ENCODE measurements at regions not wholly inside any gene's neighbourhood (a gene's known extent, or its start where the extent isn't known, plus 50 kb on each side); places are given as distances from the start of the nearest gene placed in this dataset.
A peak's percentile ranks its signal among the peaks of the same experiment; 100 is the strongest.

DNA sequence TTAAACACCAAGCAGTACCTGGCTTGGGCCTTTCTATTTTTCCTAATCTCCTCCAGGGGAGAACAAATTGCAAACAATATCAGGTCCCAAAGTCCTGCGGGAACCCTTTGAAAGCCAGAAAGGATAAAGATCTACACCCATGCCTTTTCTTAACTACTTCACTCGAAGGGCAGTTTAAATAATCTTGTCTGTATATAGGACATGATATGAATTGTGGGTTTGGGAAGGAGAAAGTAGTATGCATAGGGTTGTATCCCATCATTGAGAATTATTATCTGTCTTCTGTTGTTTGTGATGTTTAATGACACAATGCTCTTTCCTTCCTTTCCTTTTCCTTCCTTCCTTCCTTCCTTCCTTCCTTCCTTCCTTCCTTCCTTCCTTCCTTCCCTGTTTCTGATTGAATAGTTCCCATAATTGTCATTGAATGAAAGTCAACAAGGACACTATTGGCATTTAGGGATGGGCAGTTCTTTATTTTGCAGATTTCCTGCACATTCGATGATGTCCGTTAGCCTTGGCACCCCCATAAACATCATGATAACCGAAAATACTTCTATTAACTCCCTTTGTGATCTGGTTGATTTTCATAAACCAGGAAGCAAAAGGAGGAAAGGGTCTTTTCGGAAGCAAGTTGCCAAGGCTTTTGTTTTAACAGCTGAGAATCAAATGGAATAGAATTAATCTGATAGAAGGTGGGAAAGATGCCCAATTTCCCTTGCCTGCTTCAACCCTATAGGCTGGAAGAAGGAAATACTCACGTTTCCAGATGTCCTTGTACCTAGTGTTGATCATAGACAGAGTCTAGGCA is 141.3 kb downstream of the ATG4C start:
- Histone ChIP-seq H3K4me3 (IDR thresholded peaks at IDR 0.05; ENCODE audit: insufficient read depth, low read depth, low read length) (no peak overlapping the region), H4K20me1 (ENCODE audit: insufficient read depth) (no peaks in the 10 kb centered on the region), H3K27ac (no peak overlapping the region), H3K4me2 (no peak overlapping the region), H3K9ac (no peak overlapping the region), H3K79me2 (ENCODE audit: insufficient read depth, low read depth) (no peaks in the 10 kb centered on the region), H3K27me3 (ENCODE audit: insufficient read depth, low read depth) (no peaks in the 10 kb centered on the region), H2AFZ (ENCODE audit: low read depth) (no peak overlapping the region), H3K36me3 (ENCODE audit: insufficient read depth) (no peaks in the 10 kb centered on the region), H3K4me1 (ENCODE audit: low read depth, poor library complexity, severe bottlenecking) (no peaks in the 10 kb centered on the region)
- TF ChIP-seq, protein P1, sequence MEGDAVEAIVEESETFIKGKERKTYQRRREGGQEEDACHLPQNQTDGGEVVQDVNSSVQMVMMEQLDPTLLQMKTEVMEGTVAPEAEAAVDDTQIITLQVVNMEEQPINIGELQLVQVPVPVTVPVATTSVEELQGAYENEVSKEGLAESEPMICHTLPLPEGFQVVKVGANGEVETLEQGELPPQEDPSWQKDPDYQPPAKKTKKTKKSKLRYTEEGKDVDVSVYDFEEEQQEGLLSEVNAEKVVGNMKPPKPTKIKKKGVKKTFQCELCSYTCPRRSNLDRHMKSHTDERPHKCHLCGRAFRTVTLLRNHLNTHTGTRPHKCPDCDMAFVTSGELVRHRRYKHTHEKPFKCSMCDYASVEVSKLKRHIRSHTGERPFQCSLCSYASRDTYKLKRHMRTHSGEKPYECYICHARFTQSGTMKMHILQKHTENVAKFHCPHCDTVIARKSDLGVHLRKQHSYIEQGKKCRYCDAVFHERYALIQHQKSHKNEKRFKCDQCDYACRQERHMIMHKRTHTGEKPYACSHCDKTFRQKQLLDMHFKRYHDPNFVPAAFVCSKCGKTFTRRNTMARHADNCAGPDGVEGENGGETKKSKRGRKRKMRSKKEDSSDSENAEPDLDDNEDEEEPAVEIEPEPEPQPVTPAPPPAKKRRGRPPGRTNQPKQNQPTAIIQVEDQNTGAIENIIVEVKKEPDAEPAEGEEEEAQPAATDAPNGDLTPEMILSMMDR (conservative IDR thresholded peaks at IDR 0.05; ENCODE audit: low read depth, low read length), result no peak

DNA sequence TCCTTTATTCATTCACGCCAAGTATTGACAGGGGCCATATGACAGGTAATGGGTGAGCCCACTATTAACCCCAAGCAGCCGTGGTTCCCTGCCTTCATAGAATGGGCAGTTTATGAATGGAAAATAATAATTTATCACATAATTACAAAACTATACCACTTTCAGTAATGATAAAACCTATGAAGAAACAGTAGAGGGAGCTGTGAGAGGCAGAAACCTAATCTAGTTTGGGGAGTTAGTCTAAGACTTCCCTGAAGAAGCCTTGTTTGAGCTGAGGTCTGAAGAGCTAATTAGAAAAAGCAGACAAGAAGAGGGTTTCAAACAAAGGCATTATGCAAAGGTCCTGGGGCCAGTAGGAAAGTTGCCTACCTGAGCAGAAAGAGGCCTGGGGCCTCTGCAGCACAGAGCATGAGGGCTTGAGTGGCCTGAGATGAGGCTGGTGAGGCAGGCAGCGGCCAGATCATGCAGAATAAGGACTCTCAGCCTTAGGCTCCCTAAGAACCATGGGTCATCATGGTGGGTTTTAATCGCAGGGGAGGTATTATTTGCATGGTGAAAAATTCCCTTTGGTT is 142.8 kb downstream of the ATG4C start:
- TF ChIP-seq, protein P1 (conservative IDR thresholded peaks at IDR 0.05; ENCODE audit: low read depth, low read length), result 0 out of 2 replicates have a peak, but pooled peaks have one; percentile 19
- no peaks in the 10 kb centered on the region for H3K27me3 ChIP-seq (ENCODE audit: insufficient read depth, low read depth)
- no peaks in the 10 kb centered on the region for H4K20me1 ChIP-seq (ENCODE audit: insufficient read depth)
- no peaks in the 10 kb centered on the region for H3K36me3 ChIP-seq (ENCODE audit: insufficient read depth)
- H3K4me2 ChIP-seq, result no peak overlapping the region
- no peaks in the 10 kb centered on the region for H3K79me2 ChIP-seq (ENCODE audit: insufficient read depth, low read depth)
- H3K9ac ChIP-seq, result no peak overlapping the region
- no peaks in the 10 kb centered on the region for H3K4me1 ChIP-seq (ENCODE audit: low read depth, poor library complexity, severe bottlenecking)
- H3K4me3 ChIP-seq (IDR thresholded peaks at IDR 0.05; ENCODE audit: insufficient read depth, low read depth, low read length), result no peak overlapping the region
- no peak overlapping the region for H2AFZ ChIP-seq (ENCODE audit: low read depth)
- H3K27ac ChIP-seq, result no peak overlapping the region

DNA sequence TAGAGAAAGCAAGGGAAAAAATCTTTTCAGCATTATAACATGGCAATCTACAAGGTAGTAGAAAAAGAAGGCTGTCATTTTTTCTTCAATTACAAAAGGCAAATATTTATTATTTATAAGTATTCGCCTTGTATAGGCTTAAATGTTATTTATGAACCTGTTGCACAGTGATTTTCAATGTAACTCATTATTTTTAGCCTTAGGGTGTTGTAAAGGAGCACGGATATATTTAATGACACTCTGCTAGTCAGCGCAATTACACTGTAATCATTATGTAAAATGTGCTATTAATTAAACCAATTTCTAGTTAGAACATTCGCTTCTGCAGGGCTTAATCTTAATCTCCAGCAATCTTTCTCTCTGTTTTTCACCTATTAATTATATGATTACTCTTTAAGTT is 145.0 kb downstream of the ATG4C start:
- H3K27me3 ChIP-seq (ENCODE audit: insufficient read depth, low read depth), result no peaks in the 10 kb centered on the region
- no peak overlapping the region for H3K4me2 ChIP-seq
- no peak overlapping the region for H3K4me3 ChIP-seq (IDR thresholded peaks at IDR 0.05; ENCODE audit: insufficient read depth, low read depth, low read length)
- H3K9ac ChIP-seq, result no peak overlapping the region
- H3K79me2 ChIP-seq (ENCODE audit: insufficient read depth, low read depth), result no peaks in the 10 kb centered on the region
- no peaks in the 10 kb centered on the region for H3K36me3 ChIP-seq (ENCODE audit: insufficient read depth)
- no peaks in the 10 kb centered on the region for H3K4me1 ChIP-seq (ENCODE audit: low read depth, poor library complexity, severe bottlenecking)
- H4K20me1 ChIP-seq (ENCODE audit: insufficient read depth), result no peaks in the 10 kb centered on the region
- H2AFZ ChIP-seq (ENCODE audit: low read depth), result no peak overlapping the region
- TF ChIP-seq, protein P1 (conservative IDR thresholded peaks at IDR 0.05; ENCODE audit: low read depth, low read length), result no peak
- no peak overlapping the region for H3K27ac ChIP-seq

DNA sequence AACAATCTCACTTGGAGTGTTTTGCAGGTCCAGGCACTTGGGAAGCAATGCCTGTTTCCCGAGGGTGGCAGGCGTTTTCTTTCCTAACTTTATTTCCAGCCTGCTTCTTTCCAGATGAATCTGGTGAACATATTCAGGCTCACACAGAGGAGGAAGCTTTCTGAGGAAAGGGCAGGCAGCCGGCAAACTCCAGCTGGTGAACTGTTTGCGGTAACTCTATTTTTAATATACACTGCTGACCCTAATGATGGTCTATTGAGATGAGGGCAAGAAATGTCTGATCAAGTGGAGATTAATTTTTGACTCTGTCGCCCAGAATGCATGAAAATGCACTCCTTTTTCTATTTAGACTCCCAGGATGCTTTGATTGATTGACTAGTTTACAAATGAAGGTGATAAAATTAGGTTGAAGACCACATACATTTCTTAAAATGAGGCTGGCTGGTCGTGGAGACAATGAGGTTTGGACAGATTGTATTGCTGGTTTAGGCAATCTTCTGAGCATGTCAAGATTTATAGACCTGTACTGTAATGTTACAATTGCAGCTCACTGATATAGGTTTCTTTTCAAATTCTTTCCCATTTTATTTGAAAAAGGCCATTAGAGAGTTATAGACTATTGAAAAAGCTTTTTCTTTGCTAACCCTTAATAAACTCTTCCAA is 153.8 kb downstream of the ATG4C start:
- Histone ChIP-seq H2AFZ (ENCODE audit: low read depth) (no peak overlapping the region), H3K4me1 (ENCODE audit: low read depth, poor library complexity, severe bottlenecking) (no peaks in the 10 kb centered on the region), H3K27ac (no peak overlapping the region), H3K4me2 (no peak overlapping the region), H3K9ac (no peak overlapping the region), H3K4me3 (IDR thresholded peaks at IDR 0.05; ENCODE audit: insufficient read depth, low read depth, low read length) (no peak overlapping the region), H3K79me2 (ENCODE audit: insufficient read depth, low read depth) (no peaks in the 10 kb centered on the region), H3K27me3 (ENCODE audit: insufficient read depth, low read depth) (no peaks in the 10 kb centered on the region), H4K20me1 (ENCODE audit: insufficient read depth) (no peaks in the 10 kb centered on the region), H3K36me3 (ENCODE audit: insufficient read depth) (no peaks in the 10 kb centered on the region)
- TF ChIP-seq, protein P1 (conservative IDR thresholded peaks at IDR 0.05; ENCODE audit: low read depth, low read length), result no peak

Measured in KMS-11 (cell line).